ENCODE measurements at regions not wholly inside any gene's neighbourhood (a gene's known extent, or its start where the extent isn't known, plus 50 kb on each side); places are given as distances from the start of the nearest gene placed in this dataset.
"Not testable (repeated sequence)": the region's sequence is repeated elsewhere in the genome, so short reads cannot be mapped to it uniquely, and the experiment has no call there.

DNA sequence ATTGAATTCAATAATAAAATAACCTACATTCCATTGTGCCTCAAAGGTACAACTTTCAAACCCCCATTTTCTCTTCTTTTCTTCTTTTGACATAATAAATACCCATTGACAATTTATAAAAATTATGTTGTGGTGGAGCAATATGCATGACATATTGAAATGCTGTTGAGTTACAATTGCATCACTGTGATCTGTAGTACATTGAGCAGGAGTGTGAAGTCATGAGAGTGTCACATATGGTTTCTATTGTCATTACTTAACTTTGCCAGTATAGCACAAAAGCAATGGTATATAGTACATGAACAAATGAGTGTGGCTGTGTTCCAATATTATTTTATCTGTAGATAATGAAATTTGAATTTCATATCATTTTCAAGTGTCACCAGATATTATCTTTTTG, 441.3 kb downstream of the GJA1 start:
- no peak for DNase-seq (ENCODE audit: low spot score)

DNA sequence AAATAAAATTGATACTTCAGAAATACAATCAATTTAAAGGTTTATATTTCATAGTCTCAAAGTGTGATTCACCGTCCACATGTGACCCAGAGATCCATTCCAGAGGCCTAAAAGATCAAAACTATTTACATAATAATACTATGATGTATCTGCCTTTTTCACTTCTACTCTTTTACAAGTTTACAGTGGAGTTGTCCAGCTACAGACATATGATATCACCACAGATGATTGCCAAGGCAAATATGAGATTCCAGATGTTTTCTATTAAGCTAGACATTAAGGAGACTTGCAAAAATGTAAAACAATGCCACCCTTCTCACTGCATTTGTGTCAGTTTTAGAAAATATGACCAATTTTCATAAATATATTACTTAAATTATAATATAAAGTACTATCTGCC, 443.7 kb downstream of the GJA1 start:
- DNase-seq (ENCODE audit: low spot score), result no peak

DNA sequence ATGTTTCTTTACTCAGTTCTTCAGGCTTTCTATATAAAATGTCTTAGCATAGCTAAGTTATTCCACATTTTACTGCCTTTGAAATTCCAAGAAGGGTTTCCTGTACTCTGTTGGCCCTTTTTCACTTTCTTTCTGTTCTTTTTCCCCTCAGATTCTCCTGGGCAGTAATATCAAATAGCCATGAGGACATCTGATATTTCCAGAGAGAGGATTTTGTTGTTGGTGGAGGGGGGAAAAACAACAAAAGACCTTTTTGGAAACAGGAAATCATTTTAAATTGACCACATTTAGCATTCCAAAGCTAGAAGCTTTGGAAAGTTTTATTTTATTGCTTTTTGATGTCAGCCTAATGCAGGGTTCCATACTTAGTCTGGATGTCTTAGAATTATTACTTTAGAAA, 445.4 kb downstream of the GJA1 start:
- DNase-seq (ENCODE audit: low spot score), result no peak

DNA sequence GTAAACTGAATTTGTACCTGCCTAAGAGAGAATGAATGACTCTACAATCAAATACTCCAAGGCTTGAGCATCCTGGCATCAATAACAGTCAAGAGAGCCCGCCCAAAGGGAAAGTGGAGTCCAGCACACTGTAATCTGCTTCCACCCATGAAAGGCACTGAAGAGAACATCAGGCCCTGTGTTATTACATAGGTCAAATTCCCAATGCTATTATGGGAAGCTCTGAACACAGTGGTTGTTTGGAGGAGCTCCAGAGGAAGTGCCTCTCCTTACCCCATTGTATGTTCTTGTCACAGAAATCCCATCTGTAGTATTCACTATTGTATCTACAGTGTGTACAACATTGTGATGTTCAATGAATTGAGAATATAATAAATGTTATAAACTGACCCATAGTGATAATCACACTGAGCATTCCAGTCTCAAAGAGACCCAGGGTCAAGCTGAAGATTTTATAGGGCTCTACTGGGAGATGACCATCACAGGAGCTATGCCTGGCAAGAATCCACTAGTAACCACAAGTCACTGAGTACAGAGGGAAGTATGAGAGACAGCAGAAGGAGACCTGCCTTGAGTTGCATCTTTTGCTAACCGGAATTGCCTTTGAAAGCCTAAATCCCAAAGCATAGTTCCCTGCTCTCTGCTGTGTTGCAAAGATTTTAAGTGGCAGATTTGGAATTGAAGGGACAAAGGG, 446.7 kb downstream of the GJA1 start:
- no peak for DNase-seq (ENCODE audit: low spot score)

DNA sequence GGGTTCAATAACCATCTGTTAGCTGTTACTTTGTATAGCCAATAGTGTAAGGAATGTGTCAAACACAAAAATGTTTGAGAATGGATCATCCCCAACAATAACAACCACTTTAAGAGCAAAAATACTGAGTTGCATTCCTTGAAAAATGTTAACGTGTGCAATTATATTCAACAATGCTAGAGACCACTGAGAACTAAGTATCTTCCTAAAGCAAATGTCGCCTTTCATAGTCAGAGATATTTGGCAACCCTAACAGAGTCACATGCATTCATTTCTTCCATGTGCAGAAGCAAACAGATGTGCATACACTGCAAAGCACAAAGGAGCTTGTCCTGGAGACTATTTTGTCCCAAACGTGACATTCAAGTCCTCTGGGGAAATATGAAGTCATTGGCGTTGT, 448.6 kb downstream of the GJA1 start:
- no peak for DNase-seq (ENCODE audit: low spot score)

DNA sequence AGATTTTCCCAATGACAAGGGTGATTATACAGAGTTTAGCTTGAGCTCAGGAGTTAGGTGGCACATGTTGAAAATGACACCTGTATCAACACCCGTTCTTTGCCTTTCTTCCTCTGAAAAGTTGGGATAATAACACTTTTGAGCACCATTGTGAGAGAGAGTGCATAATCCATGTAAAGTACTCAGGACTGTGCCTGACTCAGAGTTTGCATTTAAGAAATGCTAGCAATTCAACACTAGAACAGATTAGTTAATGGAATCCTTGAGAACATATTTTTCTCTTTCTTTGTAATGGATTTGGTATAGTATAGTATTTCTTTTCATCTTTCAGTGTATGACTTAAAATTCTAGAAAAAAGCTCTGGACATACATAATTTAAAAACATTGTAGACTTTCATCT, 449.2 kb downstream of the GJA1 start:
- DNase-seq (ENCODE audit: low spot score), result no peak

DNA sequence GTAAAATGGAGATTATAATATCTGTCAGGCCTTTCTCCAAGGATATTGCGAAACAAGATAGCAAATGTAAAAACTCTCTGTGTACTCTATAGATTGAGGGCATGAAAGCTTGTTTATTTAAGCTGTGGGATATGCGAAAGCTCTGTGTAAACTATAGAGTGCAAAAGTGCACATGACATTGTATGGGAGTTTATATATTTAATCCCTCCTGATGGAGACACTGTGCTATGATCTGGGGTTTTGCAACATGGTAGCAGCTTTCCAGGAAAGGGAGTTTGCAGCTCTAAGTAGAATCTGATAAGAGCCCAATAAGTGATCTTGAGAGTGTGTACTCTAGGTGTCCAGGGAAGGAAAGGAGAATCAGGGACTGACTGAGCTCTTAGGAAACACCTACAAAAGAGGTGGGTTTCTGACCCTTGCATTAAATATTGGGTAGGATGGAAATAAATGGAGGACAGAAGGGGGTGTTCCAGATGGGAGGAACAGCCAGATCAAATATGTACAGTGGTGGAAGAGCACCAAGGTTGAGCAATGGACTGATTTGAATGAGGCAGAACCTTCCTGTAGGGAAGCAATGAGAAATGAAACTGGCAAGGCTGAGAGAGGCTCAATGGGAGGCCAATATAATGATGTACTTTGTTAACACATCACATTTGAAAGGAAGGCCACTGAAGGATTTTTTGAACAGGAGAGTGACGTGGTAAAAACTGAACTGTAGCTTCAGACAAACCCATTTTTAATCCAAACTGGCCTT, 450.1 kb downstream of the GJA1 start:
- DNase-seq (ENCODE audit: low spot score), result no peak

DNA sequence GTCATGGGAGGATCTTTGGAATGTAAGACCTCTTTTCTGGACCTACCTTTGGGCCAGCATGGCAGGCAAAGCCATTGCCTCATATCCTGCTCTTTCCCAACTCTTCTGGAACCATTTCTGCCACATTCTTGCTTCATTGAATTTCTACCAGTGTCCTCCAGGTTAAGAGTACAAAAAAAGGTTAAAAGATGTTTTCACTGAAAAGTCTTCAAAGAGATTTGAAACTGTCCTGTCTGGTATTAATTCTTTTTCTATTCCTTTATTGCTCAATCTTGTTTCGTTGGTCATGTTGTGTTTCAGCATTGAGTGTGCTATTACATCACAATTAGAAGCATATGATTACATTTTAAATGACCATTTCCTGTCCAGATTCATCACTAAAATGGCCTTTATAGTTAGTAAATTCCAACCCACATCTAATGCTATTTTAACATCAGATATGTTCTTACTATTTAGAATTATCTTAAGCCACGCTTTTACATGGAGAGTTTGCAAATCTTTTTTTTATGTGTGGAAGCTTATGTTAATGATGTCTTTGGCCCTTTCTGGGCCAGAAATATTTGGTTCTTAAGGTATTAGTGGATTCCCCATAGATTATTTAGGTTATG, 450.9 kb downstream of the GJA1 start:
- no peak for DNase-seq (ENCODE audit: low spot score)

DNA sequence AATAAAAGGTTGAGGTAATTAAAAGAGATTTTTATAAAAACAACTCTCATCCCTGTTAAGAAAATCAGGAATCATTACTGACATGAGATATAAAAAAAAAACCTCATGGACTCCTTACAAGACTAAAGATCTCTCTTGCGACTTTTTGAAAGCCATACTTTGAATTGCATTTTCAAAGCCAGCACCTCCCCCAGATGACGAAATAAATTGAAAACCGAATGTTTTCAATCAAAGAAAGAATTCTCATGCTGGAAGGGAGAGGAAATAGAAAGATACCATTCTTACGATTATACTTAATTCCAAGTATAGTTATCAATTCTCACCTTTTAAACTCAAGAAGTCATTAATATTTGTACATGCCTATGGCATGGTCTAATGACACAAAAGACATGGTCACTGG, 452.3 kb downstream of the GJA1 start:
- no peak for DNase-seq (ENCODE audit: low spot score)

DNA sequence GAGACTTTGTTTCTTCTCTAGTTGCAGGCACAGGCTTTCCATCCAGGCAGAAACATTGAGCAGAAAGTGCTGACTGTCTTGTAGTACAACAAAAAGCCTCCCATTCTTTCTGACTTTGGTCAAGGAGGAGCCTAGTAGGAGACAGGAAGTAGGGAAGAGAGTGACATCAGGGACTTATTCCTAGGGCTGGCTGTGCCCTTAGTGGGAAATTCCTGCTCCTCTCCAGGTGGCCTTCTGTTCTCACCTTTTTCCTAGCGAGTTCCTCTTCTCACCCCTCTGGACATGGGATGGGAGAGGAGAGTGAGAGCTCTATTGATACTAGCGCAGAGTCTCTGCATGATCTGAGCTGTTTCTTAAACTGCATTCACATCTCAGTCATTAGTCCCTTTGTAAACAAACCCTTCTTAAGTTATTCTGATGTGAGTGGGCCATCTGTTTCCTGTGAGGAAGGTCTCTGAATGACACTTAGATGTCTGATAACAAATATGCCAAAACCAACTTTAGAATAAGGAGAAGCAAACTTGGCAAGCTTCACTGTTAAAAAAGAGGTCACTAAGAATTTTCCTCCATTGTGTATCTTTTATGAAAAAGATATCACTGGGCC, 455.0 kb downstream of the GJA1 start:
- no peak for DNase-seq (ENCODE audit: low spot score)

DNA sequence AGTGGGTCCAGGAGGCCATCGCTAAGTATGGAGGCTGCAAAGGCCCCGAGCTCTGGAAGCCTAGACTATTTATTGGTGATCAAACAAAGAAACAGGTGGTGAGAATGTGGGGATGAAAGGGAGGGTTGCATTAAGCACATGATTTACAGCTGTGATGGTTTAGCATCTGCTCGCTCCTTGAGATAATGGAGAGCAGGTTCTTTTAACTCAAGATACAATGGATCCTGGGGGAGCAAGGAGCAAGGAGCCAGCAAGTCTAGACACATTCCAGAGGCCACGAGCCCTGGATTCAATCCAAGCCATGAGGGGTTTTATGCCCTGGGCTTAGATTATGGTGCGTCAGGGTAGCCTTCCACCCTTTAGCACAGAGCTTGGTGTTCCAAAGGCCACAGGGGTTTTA, 460.3 kb downstream of the GJA1 start:
- not testable (repeated sequence) for DNase-seq (ENCODE audit: low spot score)

DNA sequence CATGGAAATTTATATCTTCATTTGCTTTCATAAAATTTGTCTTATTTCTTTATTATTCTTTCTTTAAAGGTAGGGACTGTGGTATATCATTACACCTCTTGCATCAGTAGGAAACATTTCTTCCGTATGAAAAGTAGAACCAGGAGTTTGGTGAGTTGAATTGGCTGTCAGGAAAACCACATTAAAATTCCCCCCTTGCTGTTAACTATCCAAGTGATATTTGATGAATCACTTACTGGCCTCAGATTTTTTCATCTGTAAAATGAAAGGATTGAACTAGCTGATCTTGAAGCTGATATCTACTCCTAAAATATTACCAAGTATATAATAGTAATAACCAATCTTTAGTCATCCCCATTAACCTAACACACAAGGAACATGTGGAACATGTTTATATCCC, 460.9 kb downstream of the GJA1 start:
- DNase-seq (ENCODE audit: low spot score), result no peak

DNA sequence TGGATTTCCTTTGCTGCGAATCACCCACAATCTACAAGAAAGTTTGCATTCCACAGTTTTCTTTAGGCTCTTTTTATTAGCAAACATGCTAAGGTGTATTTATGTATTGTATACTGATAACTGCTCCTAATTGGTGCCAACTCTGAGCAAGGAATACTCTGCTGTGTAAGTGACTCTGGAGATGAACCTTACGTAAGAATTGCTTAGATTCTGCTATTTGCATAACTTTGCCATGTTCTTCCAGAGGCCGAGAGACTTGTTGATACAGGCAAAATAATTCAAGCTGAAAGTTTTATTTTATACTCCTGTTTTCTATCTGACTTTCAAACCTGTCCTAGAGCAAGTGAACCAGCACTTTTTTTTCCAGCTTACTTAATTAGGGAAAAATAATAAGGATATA, 461.3 kb downstream of the GJA1 start:
- no peak for DNase-seq (ENCODE audit: low spot score)

DNA sequence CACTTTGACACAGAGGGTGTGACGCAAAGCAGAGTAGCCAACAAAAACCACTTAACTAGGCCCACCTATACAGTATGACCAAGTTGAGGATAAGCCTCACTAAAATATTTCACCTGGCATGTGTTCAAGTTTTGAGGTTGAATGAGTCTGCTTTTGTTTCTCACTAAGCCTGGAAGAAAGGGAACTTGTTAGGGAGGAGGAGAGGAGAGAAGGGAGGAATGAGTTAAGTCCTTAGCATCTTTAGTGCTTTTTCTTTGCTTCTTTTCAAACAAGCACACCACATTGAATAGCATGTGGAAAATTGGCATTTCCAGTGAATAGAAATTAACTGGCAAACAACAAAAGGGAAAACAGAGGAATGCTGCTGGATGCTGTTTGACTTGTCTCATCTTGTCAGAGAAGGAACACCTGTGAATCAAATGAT, 461.9 kb downstream of the GJA1 start:
- peak; percentile 18 for DNase-seq (ENCODE audit: low spot score)

DNA sequence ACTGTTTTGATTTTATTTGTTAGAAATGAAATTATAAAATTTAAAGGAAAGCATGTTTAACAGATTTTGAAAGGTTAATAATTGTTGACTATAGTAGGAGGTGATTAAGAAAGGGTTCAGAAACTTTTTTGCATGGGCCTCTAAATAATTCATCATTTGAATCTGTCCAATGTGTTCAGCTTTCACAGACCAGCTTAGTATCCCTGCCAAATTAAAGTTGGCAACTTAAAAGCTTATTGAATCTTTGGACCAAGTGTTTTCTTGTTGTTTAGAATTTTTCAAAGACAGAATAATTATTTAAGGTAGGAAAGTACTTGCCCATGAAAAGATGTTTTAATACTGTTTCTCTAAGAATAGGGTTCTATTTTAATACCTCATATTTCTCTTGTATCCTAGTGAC, 466.0 kb downstream of the GJA1 start:
- DNase-seq (ENCODE audit: low spot score), result no peak

DNA sequence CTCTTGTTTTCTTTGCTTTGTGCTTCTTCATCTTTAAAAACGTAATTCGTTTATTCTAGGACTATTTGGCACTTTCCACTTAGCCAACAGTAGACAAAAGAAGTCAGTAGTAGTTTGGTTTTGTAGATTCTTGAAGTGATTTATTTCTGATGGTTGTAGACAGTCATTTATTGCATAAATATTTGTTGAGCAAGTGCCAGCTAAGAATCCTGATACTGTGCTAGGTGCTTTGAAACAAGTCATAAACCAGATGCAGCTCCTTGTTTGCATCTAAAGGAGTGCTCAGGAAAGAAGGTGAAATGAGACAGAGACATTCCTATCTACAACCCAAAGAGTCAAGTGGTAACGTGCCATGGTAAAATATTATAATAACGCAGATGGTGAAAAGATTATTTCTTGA, 469.1 kb downstream of the GJA1 start:
- DNase-seq (ENCODE audit: low spot score), result no peak

DNA sequence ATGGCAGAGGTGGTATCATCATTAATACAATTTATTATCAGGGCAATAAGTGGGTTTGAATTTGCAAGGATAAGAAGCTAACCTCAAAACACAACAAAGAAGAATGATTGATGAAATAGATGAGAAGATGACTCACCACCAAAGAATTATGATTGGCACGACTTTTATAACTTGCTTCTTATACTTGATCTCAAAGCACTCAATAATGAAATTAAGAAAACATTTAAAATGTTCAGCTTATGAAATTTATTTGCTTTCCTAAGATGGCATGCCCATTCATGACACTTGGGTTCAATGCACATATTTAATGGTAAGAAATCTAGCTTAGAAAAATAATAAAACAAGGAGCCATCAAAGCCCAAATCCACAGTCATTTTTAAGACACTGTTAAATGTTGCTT, 477.5 kb downstream of the GJA1 start:
- no peak for DNase-seq (ENCODE audit: low spot score)

DNA sequence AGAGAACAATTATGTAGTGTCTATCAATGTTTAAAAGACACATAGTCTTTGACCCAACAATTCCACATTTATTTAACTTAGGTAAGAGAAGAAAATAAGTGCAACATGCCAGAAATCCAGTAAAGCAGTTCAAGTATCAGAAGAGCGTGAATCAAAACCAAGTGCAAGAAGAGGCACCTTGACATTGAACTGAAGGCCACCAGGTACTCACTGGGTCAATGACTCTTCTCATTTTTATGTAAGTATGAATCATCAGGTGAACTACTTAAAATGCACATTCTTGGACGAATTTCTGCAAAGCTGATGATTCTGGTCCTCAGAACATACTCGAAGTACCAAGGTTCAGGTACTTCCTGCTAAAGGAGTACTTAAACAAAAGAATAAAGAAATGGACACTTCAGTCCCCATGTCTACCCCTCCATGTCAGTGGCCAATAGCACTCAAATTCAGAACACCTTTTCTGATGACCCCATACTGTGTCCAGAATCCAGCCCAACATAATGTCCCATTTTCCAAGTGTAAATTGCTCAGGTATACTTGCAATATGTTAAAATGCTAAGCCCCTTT, 481.9 kb downstream of the GJA1 start:
- no peak for DNase-seq (ENCODE audit: low spot score)

DNA sequence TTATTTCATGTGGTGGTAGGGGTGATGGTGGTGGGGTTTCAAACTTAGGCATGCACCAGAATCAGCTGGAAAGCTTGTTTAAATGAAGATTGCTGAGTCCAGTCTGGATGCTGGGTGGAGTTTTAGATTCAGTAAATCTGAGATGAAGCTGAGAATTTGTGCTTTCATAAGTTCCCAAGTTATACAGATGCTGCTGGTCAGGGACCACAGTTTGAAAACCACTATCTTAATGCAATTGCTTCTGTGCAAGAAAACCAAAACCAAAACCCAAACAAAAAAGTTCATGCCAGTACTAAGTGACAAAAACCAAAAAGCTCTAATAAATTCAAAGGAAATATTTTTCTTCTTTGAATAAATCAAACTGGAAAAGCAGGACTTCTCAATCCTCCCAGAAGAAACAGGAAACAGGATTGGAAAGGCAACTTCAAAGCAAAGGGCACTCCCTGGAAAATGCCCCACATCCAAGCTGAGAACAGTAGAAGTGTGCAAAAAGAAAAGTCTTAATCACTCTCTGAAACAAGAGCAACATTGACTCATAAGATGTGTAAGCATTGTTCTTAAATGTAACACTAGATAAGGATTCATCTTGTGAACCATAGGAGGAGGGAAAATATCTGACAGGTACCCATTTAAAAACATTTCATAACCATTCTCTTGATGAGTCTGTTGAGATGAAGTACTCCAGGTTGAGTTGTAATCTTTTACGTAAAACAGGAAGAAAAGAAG, 481.5 kb upstream of the HSF2 start:
- DNase-seq (ENCODE audit: low spot score), result no peak

DNA sequence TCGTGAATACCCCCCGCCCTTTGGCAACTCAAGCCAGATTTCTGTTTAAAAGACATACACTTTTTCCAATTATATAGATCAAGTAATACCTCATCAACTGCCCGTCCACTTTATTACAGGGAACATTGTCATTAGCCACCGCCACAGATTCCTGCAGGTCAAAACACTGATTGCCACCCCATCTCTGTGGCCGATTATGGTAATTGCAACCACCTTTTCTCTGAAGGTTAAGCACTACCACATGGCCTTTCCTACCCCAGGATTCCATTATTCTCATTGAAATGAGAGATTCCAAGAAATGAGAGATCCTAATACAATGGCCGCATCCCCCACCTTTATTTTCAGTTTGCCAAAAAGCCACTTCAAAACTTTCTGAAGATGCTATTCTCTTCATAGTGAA, 478.8 kb upstream of the HSF2 start:
- no peak for DNase-seq (ENCODE audit: low spot score)

DNA sequence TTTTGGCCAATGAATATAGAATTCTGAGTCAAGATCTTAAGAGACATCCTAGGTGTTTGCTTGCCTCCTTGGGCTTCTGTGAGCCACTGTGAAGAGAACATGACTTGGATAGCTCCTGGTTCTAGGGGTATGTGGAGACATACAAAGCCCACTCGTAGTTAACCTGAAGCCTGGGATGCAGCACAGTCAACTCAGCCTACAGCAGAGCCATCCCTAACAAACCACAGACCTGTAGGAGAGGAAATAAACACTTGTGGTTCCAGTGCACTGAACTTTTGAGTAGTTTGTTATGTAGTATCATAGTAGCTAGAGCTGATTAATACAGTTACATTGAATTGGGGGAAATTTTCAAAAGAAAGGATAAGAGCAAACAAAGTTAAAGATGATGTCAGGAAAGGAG, 474.4 kb upstream of the HSF2 start:
- no peak for DNase-seq (ENCODE audit: low spot score)

All from iPS-NIHi11 (cell line).